ENCODE measurements at regions not wholly inside any gene's neighbourhood (a gene's known extent, or its start where the extent isn't known, plus 50 kb on each side); places are given as distances from the start of the nearest gene placed in this dataset.

GRCh38 chr3:22960105-22960984 lies 242.8 kb upstream of the UBE2E2 start:
- H3K27ac ChIP-seq = no peak overlapping the region
- no peaks in the 10 kb centered on the region for H3K27me3 ChIP-seq (replicated peaks; ENCODE audit: insufficient read depth)
- H3K4me1 ChIP-seq (ENCODE audit: control insufficient read depth in 1 of 2, low read depth in 2 of 2) = peaks cover 0 to 7% of the 10 kb centered on the region in 2 donors
- no peak for ATAC-seq (ENCODE audit: insufficient number of reproducible peaks, low FRiP score, low read depth)
- TF ChIP-seq CTCF (IDR thresholded peaks at IDR 0.05) = peak; percentile 50
- no peaks in the 10 kb centered on the region for H3K9me3 ChIP-seq
- no peak for DNase-seq (ENCODE audit: low spot score)
- H3K4me3 ChIP-seq = peak overlapping the region; percentile 48
- H3K36me3 ChIP-seq = no peaks in the 10 kb centered on the region

- Histone ChIP-seq H3K4me3 (no peak overlapping the region), H3K27me3 (replicated peaks; ENCODE audit: insufficient read depth) (no peaks in the 10 kb centered on the region), H3K9me3 (no peaks in the 10 kb centered on the region), H3K27ac (no peak overlapping the region), H3K36me3 (no peaks in the 10 kb centered on the region), H3K4me1 (ENCODE audit: control insufficient read depth in 1 of 2, low read depth in 2 of 2) (peaks cover 0 to 7% of the 10 kb centered on the region in 2 donors)
- no peak for DNase-seq (ENCODE audit: low spot score)
- no peak for TF ChIP-seq CTCF (IDR thresholded peaks at IDR 0.05)
- ATAC-seq (ENCODE audit: insufficient number of reproducible peaks, low FRiP score, low read depth) = no peak
Observed at GRCh38 chr3:22962244-22962643, 240.9 kb upstream of the UBE2E2 start.

GRCh38 chr3:22966349-22966748 lies 236.8 kb upstream of the UBE2E2 start:
- Histone ChIP-seq H3K36me3 (no peaks in the 10 kb centered on the region), H3K4me1 (ENCODE audit: control insufficient read depth in 1 of 2, low read depth in 2 of 2) (no peaks in the 10 kb centered on the region), H3K4me3 (no peak overlapping the region), H3K27ac (no peak overlapping the region), H3K27me3 (replicated peaks; ENCODE audit: insufficient read depth) (no peaks in the 10 kb centered on the region), H3K9me3 (no peaks in the 10 kb centered on the region)
- no peak for TF ChIP-seq CTCF (IDR thresholded peaks at IDR 0.05)
- ATAC-seq (ENCODE audit: insufficient number of reproducible peaks, low FRiP score, low read depth) (no peak), DNase-seq (ENCODE audit: low spot score) (no peak)

GRCh38 chr3:22969276-22969675 lies 233.9 kb upstream of the UBE2E2 start:
- H3K36me3 ChIP-seq = no peaks in the 10 kb centered on the region
- H3K4me1 ChIP-seq (ENCODE audit: control insufficient read depth in 1 of 2, low read depth in 2 of 2) = no peaks in the 10 kb centered on the region
- H3K4me3 ChIP-seq = no peak overlapping the region
- no peak for TF ChIP-seq CTCF (IDR thresholded peaks at IDR 0.05)
- H3K9me3 ChIP-seq = no peaks in the 10 kb centered on the region
- no peaks in the 10 kb centered on the region for H3K27me3 ChIP-seq (replicated peaks; ENCODE audit: insufficient read depth)
- DNase-seq (ENCODE audit: low spot score) (no peak), ATAC-seq (ENCODE audit: insufficient number of reproducible peaks, low FRiP score, low read depth) (no peak)
- no peak overlapping the region for H3K27ac ChIP-seq

- no peak for ATAC-seq (ENCODE audit: insufficient number of reproducible peaks, low FRiP score, low read depth)
- no peak for TF ChIP-seq CTCF (IDR thresholded peaks at IDR 0.05)
- no peaks in the 10 kb centered on the region for H3K36me3 ChIP-seq
- no peak overlapping the region for H3K4me3 ChIP-seq
- H3K27ac ChIP-seq = no peak overlapping the region
- no peaks in the 10 kb centered on the region for H3K4me1 ChIP-seq (ENCODE audit: control insufficient read depth in 1 of 2, low read depth in 2 of 2)
- H3K9me3 ChIP-seq = no peaks in the 10 kb centered on the region
- no peak for DNase-seq (ENCODE audit: low spot score)
- H3K27me3 ChIP-seq (replicated peaks; ENCODE audit: insufficient read depth) = no peaks in the 10 kb centered on the region
Observed at GRCh38 chr3:22971497-22971896, 231.6 kb upstream of the UBE2E2 start.

All from thoracic aorta (tissue), 2 donors.